Ascending aorta (tissue), 2 donors: ENCODE measurements at regions not wholly inside any gene's neighbourhood (a gene's known extent, or its start where the extent isn't known, plus 50 kb on each side); places are given as distances from the start of the nearest gene placed in this dataset.

Experiments
- DNase-seq, 2 donors: peaks; one replicate each; pipeline ENCODE4 v3.0.0-alpha.2; 2019; ENCODE audit warnings: low spot score in 2 of 2
- H3K27ac ChIP-seq, 2 donors: fragments of 200-600 bp; sonication (generic); one replicate each; pipeline ENCODE4 v1.5.1; 2016 to 2017; ENCODE audit warnings: mild to moderate bottlenecking in 1 of 2
- H3K27me3 ChIP-seq: fragments of 200-600 bp; sonication (generic); one replicate; pipeline ENCODE4 v1.5.1; 2017
- H3K36me3 ChIP-seq, 2 donors: fragments of 200-600 bp; sonication (generic); one replicate each; pipeline ENCODE4 v1.5.1; 2016
- H3K4me1 ChIP-seq, 2 donors: fragments of 200-600 bp; sonication (generic); one replicate each; pipeline ENCODE4 v1.5.1; 2016 to 2017; ENCODE audit warnings: mild to moderate bottlenecking in 1 of 2
- H3K4me3 ChIP-seq, 2 donors: fragments of 200-600 bp; sonication (generic); one replicate each; pipeline ENCODE4 v1.5.1; 2016 to 2017; ENCODE audit warnings: mild to moderate bottlenecking in 1 of 2
- H3K9me3 ChIP-seq, 2 donors: fragments of 200-600 bp; sonication (generic); one replicate each; pipeline ENCODE4 v1.5.1; 2016
- intact Hi-C: fragments of 100-400 bp; cut with DNase I; formaldehyde crosslinking; loops from one replicate; pipeline ENCODE4 v1.15.1; 2023
- TF ChIP-seq, protein P1 (sequence below), 3 experiments: fragments of 200-600 bp in 2 of 3; fragments of 450-650 bp in 1 of 3; sonication (generic) in 2 of 3; IDR thresholded peaks; one replicate each; pipeline ENCODE4 v1.5.1; 2016 to 2019; ENCODE audit warnings: antibody characterized with exemption in 3 of 3, mild to moderate bottlenecking in 1 of 3, moderate library complexity in 1 of 3

DNA sequence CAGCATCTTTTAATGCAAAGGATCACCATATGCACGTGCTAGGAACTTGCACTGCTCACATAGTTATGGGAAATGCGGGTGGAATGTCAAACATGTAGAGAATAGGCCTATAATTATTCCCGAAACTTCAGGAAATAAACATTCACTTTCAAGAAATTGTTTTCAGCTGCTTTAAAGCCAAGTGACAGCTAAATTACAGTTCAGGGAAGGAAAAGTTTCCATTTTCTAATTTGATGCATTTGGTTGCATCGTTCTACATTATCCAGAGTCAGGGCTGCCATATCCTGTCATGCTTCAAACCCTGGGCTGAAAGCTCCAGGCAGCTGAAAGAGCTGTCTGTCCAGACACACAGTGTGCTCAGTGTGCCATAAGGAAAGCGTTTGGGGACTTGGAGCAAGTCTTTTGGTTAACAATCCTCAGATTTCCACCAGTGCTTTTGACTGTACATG lies 518.1 kb downstream of the CSNK1G3 start:
- no peak for DNase-seq
- Histone ChIP-seq H3K9me3 (no peaks in the 10 kb centered on the region), H3K36me3 (no peaks in the 10 kb centered on the region), H3K4me3 (no peak overlapping the region), H3K4me1 (no peaks in the 10 kb centered on the region), H3K27ac (no peak overlapping the region), H3K27me3 (no peaks in the 10 kb centered on the region)
- TF ChIP-seq, protein P1, sequence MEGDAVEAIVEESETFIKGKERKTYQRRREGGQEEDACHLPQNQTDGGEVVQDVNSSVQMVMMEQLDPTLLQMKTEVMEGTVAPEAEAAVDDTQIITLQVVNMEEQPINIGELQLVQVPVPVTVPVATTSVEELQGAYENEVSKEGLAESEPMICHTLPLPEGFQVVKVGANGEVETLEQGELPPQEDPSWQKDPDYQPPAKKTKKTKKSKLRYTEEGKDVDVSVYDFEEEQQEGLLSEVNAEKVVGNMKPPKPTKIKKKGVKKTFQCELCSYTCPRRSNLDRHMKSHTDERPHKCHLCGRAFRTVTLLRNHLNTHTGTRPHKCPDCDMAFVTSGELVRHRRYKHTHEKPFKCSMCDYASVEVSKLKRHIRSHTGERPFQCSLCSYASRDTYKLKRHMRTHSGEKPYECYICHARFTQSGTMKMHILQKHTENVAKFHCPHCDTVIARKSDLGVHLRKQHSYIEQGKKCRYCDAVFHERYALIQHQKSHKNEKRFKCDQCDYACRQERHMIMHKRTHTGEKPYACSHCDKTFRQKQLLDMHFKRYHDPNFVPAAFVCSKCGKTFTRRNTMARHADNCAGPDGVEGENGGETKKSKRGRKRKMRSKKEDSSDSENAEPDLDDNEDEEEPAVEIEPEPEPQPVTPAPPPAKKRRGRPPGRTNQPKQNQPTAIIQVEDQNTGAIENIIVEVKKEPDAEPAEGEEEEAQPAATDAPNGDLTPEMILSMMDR (IDR thresholded peaks at IDR 0.05) = no peak
- intact Hi-C loops = no loop called here

DNA sequence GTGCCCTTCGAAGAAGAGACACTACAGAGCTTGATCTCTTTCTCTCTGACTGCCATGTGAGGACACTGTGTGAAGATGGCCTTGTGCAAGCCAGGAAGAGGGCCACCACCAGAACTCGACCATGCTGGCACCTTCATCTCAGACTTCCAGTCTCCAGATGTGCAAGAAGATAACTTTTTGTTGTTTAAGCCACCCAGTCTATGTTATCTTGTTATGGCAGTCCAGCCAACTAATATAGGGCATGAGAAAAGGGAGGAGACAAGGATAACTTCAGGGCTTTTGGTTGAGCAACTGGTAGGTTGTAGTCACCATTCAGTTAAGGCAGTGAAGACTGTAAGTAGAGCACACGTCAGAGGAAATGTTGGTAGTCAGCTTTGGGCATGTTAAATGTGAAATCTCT lies 515.5 kb downstream of the CSNK1G3 start:
- TF ChIP-seq, protein P1 (IDR thresholded peaks at IDR 0.05) = no peak

DNA sequence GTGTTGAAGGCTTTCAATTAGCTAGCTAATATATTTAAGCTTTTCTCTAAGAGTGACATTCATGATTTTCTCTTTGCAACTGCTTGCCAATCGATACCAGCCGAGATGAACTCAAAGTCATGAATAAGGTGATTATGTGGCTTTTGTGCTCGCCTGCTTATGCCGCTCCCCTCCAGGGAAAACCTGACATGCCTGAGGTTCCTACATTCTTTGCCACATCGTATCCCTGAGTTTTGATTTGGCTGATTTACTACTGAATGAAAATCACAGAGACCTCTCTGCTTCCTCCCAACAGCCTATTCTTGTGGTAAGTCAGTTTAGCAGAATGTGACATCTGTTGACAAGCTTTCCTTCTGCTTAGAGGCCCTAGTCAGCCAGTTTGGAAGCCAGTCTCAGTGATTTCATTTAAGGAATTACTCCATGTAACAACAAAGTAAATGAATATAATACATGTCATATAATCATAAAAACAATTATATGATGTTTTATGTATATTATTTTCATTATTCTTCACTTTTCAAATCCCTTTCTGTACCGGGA lies 513.4 kb downstream of the CSNK1G3 start:
- Histone ChIP-seq H3K27me3 (no peaks in the 10 kb centered on the region), H3K36me3 (no peaks in the 10 kb centered on the region), H3K27ac (no peak overlapping the region), H3K4me1 (no peaks in the 10 kb centered on the region), H3K9me3 (no peaks in the 10 kb centered on the region), H3K4me3 (no peak overlapping the region)
- DNase-seq = no peak
- intact Hi-C loops = no loop called here
- TF ChIP-seq, protein P1 (IDR thresholded peaks at IDR 0.05) = no peak

More for the DNA sequence above, 515.5 kb downstream of the CSNK1G3 start:
- no peak overlapping the region for H3K4me3 ChIP-seq
- no peak for DNase-seq
- H3K27ac ChIP-seq = no peak overlapping the region
- intact Hi-C loops = no loop called here
- no peaks in the 10 kb centered on the region for H3K36me3 ChIP-seq
- no peaks in the 10 kb centered on the region for H3K27me3 ChIP-seq
- no peaks in the 10 kb centered on the region for H3K4me1 ChIP-seq
- no peaks in the 10 kb centered on the region for H3K9me3 ChIP-seq

- Histone ChIP-seq H3K9me3 (no peaks in the 10 kb centered on the region), H3K4me3 (no peak overlapping the region), H3K27ac (no peak overlapping the region), H3K36me3 (no peaks in the 10 kb centered on the region), H3K4me1 (no peaks in the 10 kb centered on the region), H3K27me3 (no peaks in the 10 kb centered on the region)
- no peak for DNase-seq
- intact Hi-C loops = no loop called here
- TF ChIP-seq, protein P1 (IDR thresholded peaks at IDR 0.05) = no peak
These were observed 511.0 kb downstream of the CSNK1G3 start for GRCh38 chr5:124022966-124023365.

GRCh38 chr5:124021776-124022175 lies 509.8 kb downstream of the CSNK1G3 start:
- Histone ChIP-seq H3K4me3 (no peak overlapping the region), H3K9me3 (no peaks in the 10 kb centered on the region), H3K27ac (no peak overlapping the region), H3K27me3 (no peaks in the 10 kb centered on the region), H3K4me1 (no peaks in the 10 kb centered on the region), H3K36me3 (no peaks in the 10 kb centered on the region)
- intact Hi-C loops = no loop called here
- no peak for DNase-seq
- TF ChIP-seq, protein P1 (IDR thresholded peaks at IDR 0.05) = no peak
